ENCODE measurements at regions not wholly inside any gene's neighbourhood (a gene's known extent, or its start where the extent isn't known, plus 50 kb on each side); places are given as distances from the start of the nearest gene placed in this dataset.

GRCh38 chr1:233735331-233735730, 121.4 kb downstream of the KCNK1 start:
- DNase-seq (ENCODE audit: low read depth) (no peak), FAIRE-seq (no peak)
- Histone ChIP-seq H3K9me3 (ENCODE audit: insufficient read depth, low read depth, low read length) (no peaks in the 10 kb centered on the region), H4K20me1 (ENCODE audit: insufficient read depth, low read length) (no peaks in the 10 kb centered on the region), H3K36me3 (ENCODE audit: insufficient read depth, low read length) (no peaks in the 10 kb centered on the region), H3K4me3 (ENCODE audit: insufficient read depth, low read depth, low read length) (no peak overlapping the region), H3K79me2 (ENCODE audit: insufficient read depth, low read length) (no peaks in the 10 kb centered on the region), H3K27me3 (ENCODE audit: insufficient read depth, low read length) (no peaks in the 10 kb centered on the region), H2AFZ (ENCODE audit: low read depth, low read length) (no peak overlapping the region), H3K4me2 (ENCODE audit: low read length) (no peak overlapping the region), H3K27ac (ENCODE audit: low read depth, low read length) (no peak overlapping the region), H3K4me1 (ENCODE audit: insufficient read depth, low read length) (no peaks in the 10 kb centered on the region), H3K9ac (ENCODE audit: low read length) (no peak overlapping the region)
- no peak overlapping the region for H3K4me3 Mint-ChIP-seq (ENCODE audit: unreplicated experiment)
- H3K27ac Mint-ChIP-seq (ENCODE audit: unreplicated experiment), result no peak overlapping the region
- no peak for TF ChIP-seq CTCF (IDR thresholded peaks at IDR 0.05; ENCODE audit: insufficient read depth, low read depth, low read length)
- TF ChIP-seq EZH2 (IDR thresholded peaks at IDR 0.05; ENCODE audit: insufficient read depth, low read length), result no peak
- peaks cover 2% of the 10 kb centered on the region for H3K27me3 Mint-ChIP-seq (ENCODE audit: low read depth, unreplicated experiment)
- peaks cover 2% of the 10 kb centered on the region for H3K9me3 Mint-ChIP-seq (ENCODE audit: unreplicated experiment)
- H3K4me1 Mint-ChIP-seq (ENCODE audit: low read depth, unreplicated experiment), result no peaks in the 10 kb centered on the region
- H3K36me3 Mint-ChIP-seq (ENCODE audit: low read depth, unreplicated experiment), result no peaks in the 10 kb centered on the region

DNA sequence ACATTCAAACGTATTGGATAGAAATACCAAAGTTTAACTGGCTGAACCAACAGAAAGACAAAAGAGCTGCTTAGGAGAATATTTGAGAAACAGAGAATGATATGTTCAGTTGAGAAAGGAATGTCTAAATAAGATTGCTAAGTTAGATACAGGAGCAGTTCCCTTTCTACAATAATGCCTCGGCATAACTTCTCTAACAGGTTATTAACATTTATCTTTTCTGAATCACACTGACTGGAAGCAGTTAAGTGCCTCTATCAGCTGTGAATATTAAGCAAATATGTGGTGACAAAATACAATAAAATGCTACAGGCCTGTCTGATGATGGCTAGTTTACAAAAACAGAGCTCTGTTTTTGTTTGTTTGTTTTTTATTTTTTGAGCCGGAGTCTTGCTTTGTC, 121.9 kb downstream of the KCNK1 start:
- H4K20me1 ChIP-seq (ENCODE audit: insufficient read depth, low read length), result no peaks in the 10 kb centered on the region
- H3K4me2 ChIP-seq (ENCODE audit: low read length), result no peak overlapping the region
- no peaks in the 10 kb centered on the region for H3K9me3 ChIP-seq (ENCODE audit: insufficient read depth, low read depth, low read length)
- peaks cover 2% of the 10 kb centered on the region for H3K27me3 Mint-ChIP-seq (ENCODE audit: low read depth, unreplicated experiment)
- TF ChIP-seq CTCF (IDR thresholded peaks at IDR 0.05; ENCODE audit: insufficient read depth, low read depth, low read length) (no peak), EZH2 (IDR thresholded peaks at IDR 0.05; ENCODE audit: insufficient read depth, low read length) (no peak)
- no peak overlapping the region for H3K27ac ChIP-seq (ENCODE audit: low read depth, low read length)
- no peaks in the 10 kb centered on the region for H3K4me1 Mint-ChIP-seq (ENCODE audit: low read depth, unreplicated experiment)
- no peak overlapping the region for H3K4me3 ChIP-seq (ENCODE audit: insufficient read depth, low read depth, low read length)
- H3K4me3 Mint-ChIP-seq (ENCODE audit: unreplicated experiment), result no peak overlapping the region
- H3K36me3 Mint-ChIP-seq (ENCODE audit: low read depth, unreplicated experiment), result no peaks in the 10 kb centered on the region
- FAIRE-seq (no peak), DNase-seq (ENCODE audit: low read depth) (no peak)
- no peaks in the 10 kb centered on the region for H3K79me2 ChIP-seq (ENCODE audit: insufficient read depth, low read length)
- H3K9ac ChIP-seq (ENCODE audit: low read length), result no peak overlapping the region
- H2AFZ ChIP-seq (ENCODE audit: low read depth, low read length), result no peak overlapping the region
- H3K9me3 Mint-ChIP-seq (ENCODE audit: unreplicated experiment), result peaks cover 2% of the 10 kb centered on the region
- H3K27me3 ChIP-seq (ENCODE audit: insufficient read depth, low read length), result no peaks in the 10 kb centered on the region
- H3K36me3 ChIP-seq (ENCODE audit: insufficient read depth, low read length), result no peaks in the 10 kb centered on the region
- no peaks in the 10 kb centered on the region for H3K4me1 ChIP-seq (ENCODE audit: insufficient read depth, low read length)
- no peak overlapping the region for H3K27ac Mint-ChIP-seq (ENCODE audit: unreplicated experiment)

- Histone ChIP-seq H3K9ac (ENCODE audit: low read length) (no peak overlapping the region), H4K20me1 (ENCODE audit: insufficient read depth, low read length) (no peaks in the 10 kb centered on the region), H3K4me2 (ENCODE audit: low read length) (no peak overlapping the region), H3K4me3 (ENCODE audit: insufficient read depth, low read depth, low read length) (no peak overlapping the region), H3K27ac (ENCODE audit: low read depth, low read length) (no peak overlapping the region), H2AFZ (ENCODE audit: low read depth, low read length) (no peak overlapping the region), H3K9me3 (ENCODE audit: insufficient read depth, low read depth, low read length) (no peaks in the 10 kb centered on the region), H3K4me1 (ENCODE audit: insufficient read depth, low read length) (no peaks in the 10 kb centered on the region), H3K27me3 (ENCODE audit: insufficient read depth, low read length) (no peaks in the 10 kb centered on the region), H3K79me2 (ENCODE audit: insufficient read depth, low read length) (no peaks in the 10 kb centered on the region), H3K36me3 (ENCODE audit: insufficient read depth, low read length) (no peaks in the 10 kb centered on the region)
- TF ChIP-seq EZH2 (IDR thresholded peaks at IDR 0.05; ENCODE audit: insufficient read depth, low read length) (no peak), CTCF (IDR thresholded peaks at IDR 0.05; ENCODE audit: insufficient read depth, low read depth, low read length) (no peak)
- Mint-ChIP-seq H3K4me1 (ENCODE audit: low read depth, unreplicated experiment) (no peaks in the 10 kb centered on the region), H3K4me3 (ENCODE audit: unreplicated experiment) (no peak overlapping the region), H3K36me3 (ENCODE audit: low read depth, unreplicated experiment) (no peaks in the 10 kb centered on the region), H3K27me3 (ENCODE audit: low read depth, unreplicated experiment) (peaks cover 2% of the 10 kb centered on the region), H3K27ac (ENCODE audit: unreplicated experiment) (no peak overlapping the region), H3K9me3 (ENCODE audit: unreplicated experiment) (peaks cover 2% of the 10 kb centered on the region)
- FAIRE-seq (no peak), DNase-seq (ENCODE audit: low read depth) (no peak)
Observed at GRCh38 chr1:233737341-233737740, 123.4 kb downstream of the KCNK1 start.
